HCT116 (cell line): ENCODE measurements at regions not wholly inside any gene's neighbourhood (a gene's known extent, or its start where the extent isn't known, plus 50 kb on each side); places are given as distances from the start of the nearest gene placed in this dataset.
A peak's percentile ranks its signal among the peaks of the same experiment; 100 is the strongest.
"Not testable (repeated sequence)": the region's sequence is repeated elsewhere in the genome, so short reads cannot be mapped to it uniquely, and the experiment has no call there.

Experiments used
- ATAC-seq: fragments of 200-7000 bp; cut with Tn5 transposase; 2 replicates; pipeline ENCODE4 v1.9.1; 2020; ENCODE audit warnings: mild to moderate bottlenecking, moderate library complexity
- BruUV-seq: library from RNA; stranded (reverse); fragments of 400-500 nt; replicated peaks from 2 replicates; lab custom pipeline; 2021; lab: Mats Ljungman, UMichigan
- CTCF ChIA-PET: fragments of 300-600 bp; sonication (Branson Sonifier 250); formaldehyde crosslinking; loops from one replicate; lab custom pipeline; 2021; ENCODE audit warnings: antibody characterized with exemption; lab: Charles Lee
- POLR2A ChIA-PET: fragments of 300-600, 350-600 bp; sonication (Branson Sonifier 250); formaldehyde crosslinking; loops from one replicate; lab custom pipeline; 2021; ENCODE audit warnings: antibody characterized with exemption; lab: Charles Lee
- RAD21 ChIA-PET, 2 experiments: fragments of 300-600 bp; sonication (Branson Sonifier 250); formaldehyde crosslinking; loops; one replicate each; lab custom pipeline; 2023; ENCODE audit warnings: low total read pairs in 2 of 2; ENCODE audit not compliant: uncharacterized antibody in 2 of 2, unreplicated experiment in 2 of 2, low non-redundant PET in 1 of 2; lab: Charles Lee
- DNase-seq: peaks from one replicate; pipeline ENCODE4 v3.0.0-alpha.2; 2010; ENCODE audit warnings: low read depth, low spot score
- H2AFZ ChIP-seq: fragments of 200-600 bp; shearing (Covaris generic), sonication (generic); 2 replicates; pipeline ENCODE4 v1.6.1; 2017; ENCODE audit warnings: low read depth, mixed run types, mixed read lengths, antibody characterized with exemption, low read length; ENCODE audit not compliant: poor library complexity, severe bottlenecking
- H3K27ac ChIP-seq: 2 replicates; pipeline ENCODE4 v1.5.1; 2012; ENCODE audit warnings: low read depth, low read length
- H3K27me3 ChIP-seq: fragments of 200-600 bp; sonication (generic); 2 replicates; pipeline ENCODE4 v1.6.1; 2016; ENCODE audit warnings: mixed run types, low read length, mixed read lengths; ENCODE audit not compliant: insufficient read depth
- H3K36me3 ChIP-seq, 2 experiments: fragments of 200-500 bp in 1 of 2; fragments of 200-600 bp in 1 of 2; sonication (Bioruptor generic) in 1 of 2; sonication (generic) in 1 of 2; 2 replicates each; pipeline versions ENCODE4 v1.5.1 to v1.6.1; 2014 to 2016; ENCODE audit warnings: low read length in 2 of 2, inconsistent platforms in 1 of 2, mixed read lengths in 1 of 2, mixed run types in 1 of 2; ENCODE audit not compliant: insufficient read depth in 2 of 2, control insufficient read depth in 1 of 2
- H3K4me1 ChIP-seq, 2 experiments: fragments of 200-600 bp in 1 of 2; sonication (generic) in 1 of 2; 2 replicates each; pipeline versions ENCODE4 v1.5.1 to v1.6.1; 2012 to 2017; ENCODE audit warnings: low read length in 2 of 2, inconsistent platforms in 1 of 2, mild to moderate bottlenecking in 1 of 2, mixed read lengths in 1 of 2, mixed run types in 1 of 2, moderate library complexity in 1 of 2; ENCODE audit not compliant: insufficient read depth in 2 of 2, control insufficient read depth in 1 of 2
- H3K4me2 ChIP-seq: fragments of 200-600 bp; sonication (generic); 2 replicates; pipeline ENCODE4 v1.6.1; 2017; ENCODE audit warnings: mixed run types, low read length, mixed read lengths
- H3K4me3 ChIP-seq, 2 experiments: fragments of 200-600 bp in 1 of 2; sonication (generic) in 1 of 2; replicated peaks in 1 of 2; 2 replicates each; pipeline ENCODE4 v1.5.1; 2011 to 2016; ENCODE audit warnings: low read length in 2 of 2, control low read depth in 1 of 2, low read depth in 1 of 2, mild to moderate bottlenecking in 1 of 2, mixed read lengths in 1 of 2, mixed run types in 1 of 2
- H3K79me2 ChIP-seq: fragments of 200-600 bp; sonication (generic); 2 replicates; pipeline ENCODE4 v1.6.1; 2017; ENCODE audit warnings: mild to moderate bottlenecking, mixed run types, low read length, moderate library complexity, mixed read lengths; ENCODE audit not compliant: insufficient read depth
- H3K9ac ChIP-seq: fragments of 200-600 bp; sonication (generic); 2 replicates; pipeline ENCODE4 v1.6.1; 2016; ENCODE audit warnings: low read length, mixed read lengths
- H3K9me2 ChIP-seq: fragments of 200-600 bp; sonication (generic), shearing (Covaris generic); 2 replicates; pipeline ENCODE4 v1.6.1; 2017; ENCODE audit warnings: mixed run types, mild to moderate bottlenecking, moderate library complexity; ENCODE audit not compliant: insufficient read depth
- H3K9me3 ChIP-seq, 2 experiments: fragments of 200-500 bp in 1 of 2; fragments of 200-600 bp in 1 of 2; sonication (Bioruptor generic) in 1 of 2; sonication (generic) in 1 of 2; 2 replicates each; pipeline ENCODE4 v1.6.1; 2014 to 2017; ENCODE audit warnings: low read length in 2 of 2, mixed read lengths in 2 of 2, inconsistent platforms in 1 of 2, low read depth in 1 of 2, mild to moderate bottlenecking in 1 of 2, mixed run types in 1 of 2, moderate library complexity in 1 of 2; ENCODE audit not compliant: control insufficient read depth in 1 of 2, insufficient read depth in 1 of 2
- H4K20me1 ChIP-seq: fragments of 200-600 bp; sonication (generic), shearing (Covaris generic); 2 replicates; pipeline ENCODE4 v1.6.1; 2017; ENCODE audit warnings: mixed run types, mild to moderate bottlenecking, moderate library complexity; ENCODE audit not compliant: insufficient read depth
- ELF1 ChIP-seq: IDR thresholded peaks from 2 replicates; pipeline ENCODE4 v1.6.1; 2012; ENCODE audit warnings: low read depth, borderline replicate concordance
- FOSL1 ChIP-seq: IDR thresholded peaks from 2 replicates; pipeline ENCODE4 v1.6.1; 2012; ENCODE audit warnings: low read depth
- REST ChIP-seq: IDR thresholded peaks from 2 replicates; pipeline ENCODE4 v1.6.1; 2012; ENCODE audit warnings: low read depth
- SP1 ChIP-seq: IDR thresholded peaks from 2 replicates; pipeline ENCODE4 v1.6.1; 2012; ENCODE audit warnings: low read depth
- intact Hi-C: fragments of 100-400 bp; cut with micrococcal nuclease; formaldehyde crosslinking; loops from 2 replicates; pipeline ENCODE4 v1.10.0; 2022

- TF ChIP-seq REST (no peak), SP1 (peak; percentile 64), FOSL1 (peak; percentile 91), ELF1 (no peak)
Measured at GRCh38 chr3:126284258-126284904, 72.8 kb downstream of the KLF15 start (continued).

GRCh38 chr3:126283651-126284050 is 73.6 kb downstream of the KLF15 start:
- POLR2A ChIA-PET = interaction anchor here (0.7 kb wide), 1 partner anchor 25 kb away, joined by 3 read pairs; no protein-coding TSS in a partner anchor
- H3K79me2 ChIP-seq, intact Hi-C loops, CTCF ChIA-PET, ATAC-seq, H3K9me2 ChIP-seq, H3K4me3 ChIP-seq, H3K4me2 ChIP-seq, RAD21 ChIA-PET, DNase-seq, H3K36me3 ChIP-seq, H3K27me3 ChIP-seq, H3K9me3 ChIP-seq, H3K27ac ChIP-seq, H4K20me1 ChIP-seq, H3K9ac ChIP-seq, BruUV-seq: not testable (repeated sequence)
- H2AFZ ChIP-seq = peak overlapping the region; percentile 13
- peaks cover 15 to 39% of the 10 kb centered on the region in 2 experiments for H3K4me1 ChIP-seq
